ENCODE measurements at regions not wholly inside any gene's neighbourhood (a gene's known extent, or its start where the extent isn't known, plus 50 kb on each side); places are given as distances from the start of the nearest gene placed in this dataset.

- DNase-seq (ENCODE audit: low read depth in 2 of 2), result no peak
Measured at GRCh38 chr6:100177956-100178355, 183.9 kb upstream of the MCHR2 start.

GRCh38 chr6:100176951-100177710 is 183.1 kb upstream of the MCHR2 start:
- no peak for DNase-seq (ENCODE audit: low read depth in 2 of 2)

- no peak for DNase-seq (ENCODE audit: low read depth in 2 of 2)
Measured at GRCh38 chr6:100176311-100176950, 182.4 kb upstream of the MCHR2 start.

- DNase-seq (ENCODE audit: low read depth in 2 of 2), result no peak
Measured at GRCh38 chr6:100175814-100176310, 181.8 kb upstream of the MCHR2 start.

- DNase-seq (ENCODE audit: low read depth in 2 of 2), result no peak
Measured at GRCh38 chr6:100173211-100173610, 179.2 kb upstream of the MCHR2 start.

GRCh38 chr6:100172322-100172713 is 178.3 kb upstream of the MCHR2 start:
- DNase-seq (ENCODE audit: low read depth in 2 of 2), result no peak

GRCh38 chr6:100171533-100172321 is 177.7 kb upstream of the MCHR2 start:
- no peak for DNase-seq (ENCODE audit: low read depth in 2 of 2)

- DNase-seq (ENCODE audit: low read depth in 2 of 2), result no peak
Measured at GRCh38 chr6:100168148-100168547, 174.1 kb upstream of the MCHR2 start.

- no peak for DNase-seq (ENCODE audit: low read depth in 2 of 2)
Measured at GRCh38 chr6:100167585-100167984, 173.6 kb upstream of the MCHR2 start.

GRCh38 chr6:100166956-100167355 is 172.9 kb upstream of the MCHR2 start:
- no peak for DNase-seq (ENCODE audit: low read depth in 2 of 2)

- no peak for DNase-seq (ENCODE audit: low read depth in 2 of 2)
Measured at GRCh38 chr6:100165442-100165841, 171.4 kb upstream of the MCHR2 start.

- no peak for DNase-seq (ENCODE audit: low read depth in 2 of 2)
Measured at GRCh38 chr6:100163035-100163434, 169.0 kb upstream of the MCHR2 start.

GRCh38 chr6:100161782-100162365 is 167.9 kb upstream of the MCHR2 start:
- no peak for DNase-seq (ENCODE audit: low read depth in 2 of 2)

- no peak for DNase-seq (ENCODE audit: low read depth in 2 of 2)
Measured at GRCh38 chr6:100160930-100161329, 166.9 kb upstream of the MCHR2 start.

GRCh38 chr6:100155141-100155540 is 161.1 kb upstream of the MCHR2 start:
- no peak for DNase-seq (ENCODE audit: low read depth in 2 of 2)

- DNase-seq (ENCODE audit: low read depth in 2 of 2), result no peak
Measured at GRCh38 chr6:100153636-100154275, 159.7 kb upstream of the MCHR2 start.

- DNase-seq (ENCODE audit: low read depth in 2 of 2), result no peak
Measured at GRCh38 chr6:100152201-100152600, 158.2 kb upstream of the MCHR2 start.

- no peak for DNase-seq (ENCODE audit: low read depth in 2 of 2)
Measured at GRCh38 chr6:100144991-100145390, 151.0 kb upstream of the MCHR2 start.

GRCh38 chr6:100138346-100139022 is 144.5 kb upstream of the MCHR2 start:
- no peak for DNase-seq (ENCODE audit: low read depth in 2 of 2)

- DNase-seq (ENCODE audit: low read depth in 2 of 2), result no peak
Measured at GRCh38 chr6:100137759-100138158, 143.7 kb upstream of the MCHR2 start.

- no peak for DNase-seq (ENCODE audit: low read depth in 2 of 2)
Measured at GRCh38 chr6:100136590-100136989, 142.6 kb upstream of the MCHR2 start.
